ENCODE measurements at regions not wholly inside any gene's neighbourhood (a gene's known extent, or its start where the extent isn't known, plus 50 kb on each side); places are given as distances from the start of the nearest gene placed in this dataset.

- no peak for TF ChIP-seq CTCF (conservative IDR thresholded peaks at IDR 0.05 in 1 of 2, IDR thresholded peaks at IDR 0.05 in 1 of 2; ENCODE audit: extremely low read depth in 1 of 2, insufficient read depth in 1 of 2, low read depth in 1 of 2, low read length in 2 of 2)
- no peak for TF ChIP-seq EZH2 (IDR thresholded peaks at IDR 0.05; ENCODE audit: borderline replicate concordance, low read length)
Observed at GRCh38 chr11:109597336-109597735, 175.3 kb downstream of the C11orf87 start.
